DOHH2 (cell line): ENCODE measurements at regions not wholly inside any gene's neighbourhood (a gene's known extent, or its start where the extent isn't known, plus 50 kb on each side); places are given as distances from the start of the nearest gene placed in this dataset.

Experiments used
- H3F3A ChIP-seq: fragments of 200-600 bp; sonication (generic), shearing (Covaris generic); 2 replicates; pipeline ENCODE4 v1.6.0; 2016; ENCODE audit warnings: antibody characterized with exemption, mild to moderate bottlenecking; ENCODE audit not compliant: control insufficient read depth, insufficient read depth
- H3K27ac ChIP-seq: fragments of 200-600 bp; sonication (generic); 2 replicates; pipeline ENCODE4 v1.5.1; 2014; ENCODE audit warnings: low read depth, mild to moderate bottlenecking, low read length, moderate library complexity
- H3K27me3 ChIP-seq: fragments of 200-600 bp; sonication (generic); 2 replicates; pipeline ENCODE4 v1.6.1; 2014; ENCODE audit warnings: mild to moderate bottlenecking, low read length, mixed read lengths; ENCODE audit not compliant: control insufficient read depth
- H3K36me3 ChIP-seq: fragments of 200-600 bp; sonication (generic); 2 replicates; pipeline ENCODE4 v1.6.1; 2014; ENCODE audit warnings: mild to moderate bottlenecking, low read length, moderate library complexity, mixed read lengths; ENCODE audit not compliant: control insufficient read depth
- H3K4me1 ChIP-seq: fragments of 200-600 bp; sonication (generic); 2 replicates; pipeline ENCODE4 v1.6.1; 2014; ENCODE audit warnings: mild to moderate bottlenecking, low read length, mixed read lengths; ENCODE audit not compliant: control insufficient read depth
- H3K4me2 ChIP-seq: fragments of 200-600 bp; sonication (generic); 2 replicates; pipeline ENCODE4 v1.6.0; 2014; ENCODE audit warnings: mild to moderate bottlenecking, low read length, moderate library complexity
- H3K4me3 ChIP-seq: fragments of 200-600 bp; sonication (generic); 2 replicates; pipeline ENCODE4 v1.5.1; 2014; ENCODE audit warnings: mild to moderate bottlenecking, low read length, mixed read lengths
- H3K79me2 ChIP-seq: fragments of 200-600 bp; sonication (generic); 2 replicates; pipeline ENCODE4 v1.6.1; 2014; ENCODE audit warnings: mild to moderate bottlenecking, low read length, mixed read lengths; ENCODE audit not compliant: control insufficient read depth
- H3K9me2 ChIP-seq: fragments of 200-600 bp; sonication (generic); replicated peaks from 2 replicates; pipeline ENCODE4 v1.6.1; 2014; ENCODE audit warnings: mild to moderate bottlenecking, low read length, mixed read lengths; ENCODE audit not compliant: control insufficient read depth
- H3K9me3 ChIP-seq: fragments of 200-600 bp; sonication (generic); 2 replicates; pipeline ENCODE4 v1.6.1; 2014; ENCODE audit warnings: antibody characterized with exemption, low read length, mixed read lengths; ENCODE audit not compliant: control insufficient read depth, insufficient read depth
- H4K20me1 ChIP-seq: fragments of 200-600 bp; sonication (generic); 2 replicates; pipeline ENCODE4 v1.6.0; 2014; ENCODE audit warnings: low read depth, mild to moderate bottlenecking, antibody characterized with exemption, low read length, moderate library complexity; ENCODE audit not compliant: control insufficient read depth, insufficient read depth
- CTCF ChIP-seq: fragments of 200-600 bp; sonication (generic); IDR thresholded peaks from one replicate; pipeline ENCODE4 v1.5.1; 2014; ENCODE audit warnings: antibody characterized with exemption, mild to moderate bottlenecking, low read depth, low read length; ENCODE audit not compliant: poor library complexity, severe bottlenecking
- EZH2phosphoT487 ChIP-seq: fragments of 200-600 bp; sonication (generic); IDR thresholded peaks from 2 replicates; pipeline ENCODE4 v1.6.1; 2017; ENCODE audit warnings: borderline replicate concordance, mild to moderate bottlenecking, antibody characterized with exemption, low read length, moderate library complexity, mixed read lengths

- no peaks in the 10 kb centered on the region for H3K4me1 ChIP-seq
- no peaks in the 10 kb centered on the region for H3K79me2 ChIP-seq
- no peaks in the 10 kb centered on the region for H3F3A ChIP-seq
- no peak overlapping the region for H3K4me2 ChIP-seq
- no peaks in the 10 kb centered on the region for H4K20me1 ChIP-seq
- no peaks in the 10 kb centered on the region for H3K27me3 ChIP-seq
- H3K4me3 ChIP-seq: no peak overlapping the region
- TF ChIP-seq CTCF (no peak), EZH2phosphoT487 (no peak)
- no peaks in the 10 kb centered on the region for H3K9me2 ChIP-seq
- H3K36me3 ChIP-seq: no peaks in the 10 kb centered on the region
- H3K27ac ChIP-seq: no peak overlapping the region
- no peaks in the 10 kb centered on the region for H3K9me3 ChIP-seq
Measured at GRCh38 chr6:21468461-21468860, 125.1 kb upstream of the SOX4 start.

GRCh38 chr6:21469213-21469612 lies 124.3 kb upstream of the SOX4 start:
- Histone ChIP-seq H3K36me3 (no peaks in the 10 kb centered on the region), H4K20me1 (no peaks in the 10 kb centered on the region), H3K4me1 (no peaks in the 10 kb centered on the region), H3K9me2 (no peaks in the 10 kb centered on the region), H3K9me3 (no peaks in the 10 kb centered on the region), H3K27me3 (no peaks in the 10 kb centered on the region), H3F3A (no peaks in the 10 kb centered on the region), H3K79me2 (no peaks in the 10 kb centered on the region), H3K4me3 (no peak overlapping the region), H3K4me2 (no peak overlapping the region), H3K27ac (no peak overlapping the region)
- TF ChIP-seq CTCF (no peak), EZH2phosphoT487 (no peak)

GRCh38 chr6:21476112-21476511 lies 117.4 kb upstream of the SOX4 start:
- TF ChIP-seq CTCF (no peak), EZH2phosphoT487 (no peak)
- Histone ChIP-seq H3K4me1 (no peaks in the 10 kb centered on the region), H3K9me3 (no peaks in the 10 kb centered on the region), H4K20me1 (no peaks in the 10 kb centered on the region), H3K4me3 (no peak overlapping the region), H3K79me2 (no peaks in the 10 kb centered on the region), H3K27me3 (no peaks in the 10 kb centered on the region), H3K9me2 (no peaks in the 10 kb centered on the region), H3F3A (no peaks in the 10 kb centered on the region), H3K27ac (no peak overlapping the region), H3K4me2 (no peak overlapping the region), H3K36me3 (no peaks in the 10 kb centered on the region)

GRCh38 chr6:21478411-21478810 lies 115.1 kb upstream of the SOX4 start:
- Histone ChIP-seq H3K4me1 (no peaks in the 10 kb centered on the region), H3K9me2 (no peaks in the 10 kb centered on the region), H4K20me1 (no peaks in the 10 kb centered on the region), H3K27me3 (no peaks in the 10 kb centered on the region), H3K9me3 (no peaks in the 10 kb centered on the region), H3K79me2 (no peaks in the 10 kb centered on the region), H3K27ac (no peak overlapping the region), H3K4me2 (no peak overlapping the region), H3K4me3 (no peak overlapping the region), H3K36me3 (no peaks in the 10 kb centered on the region), H3F3A (no peaks in the 10 kb centered on the region)
- TF ChIP-seq EZH2phosphoT487 (no peak), CTCF (no peak)
